ENCODE measurements at regions not wholly inside any gene's neighbourhood (a gene's known extent, or its start where the extent isn't known, plus 50 kb on each side); places are given as distances from the start of the nearest gene placed in this dataset.

GRCh38 chr11:69925366-69926196 is 106.4 kb upstream of the FGF3 start:
- peak in 1 of 5 donors; percentile 13 for DNase-seq
- Histone ChIP-seq H3K9me3 (no peaks in the 10 kb centered on the region), H3K4me3 (no peak overlapping the region), H3K36me3 (no peaks in the 10 kb centered on the region), H3K4me1 (ENCODE audit: insufficient read depth) (no peaks in the 10 kb centered on the region), H3K27me3 (no peaks in the 10 kb centered on the region), H3K27ac (no peak overlapping the region)
- intact Hi-C loops (cut with DNase I), result no loop called here
- no peak for TF ChIP-seq EP300 (IDR thresholded peaks at IDR 0.05)
- no peak for TF ChIP-seq POLR2A (IDR thresholded peaks at IDR 0.05)
- no peak for TF ChIP-seq CTCF (IDR thresholded peaks at IDR 0.05)
- 18 to 26% (median 19%) methylated on average over 22 of the region's 22 CpGs for WGBS, 3 donors

- WGBS, 3 donors, result 37 to 50% (median 38%) methylated on average over 15 of the region's 15 CpGs
- Histone ChIP-seq H3K9me3 (no peaks in the 10 kb centered on the region), H3K4me1 (ENCODE audit: insufficient read depth) (no peaks in the 10 kb centered on the region), H3K36me3 (no peaks in the 10 kb centered on the region), H3K27me3 (no peaks in the 10 kb centered on the region), H3K4me3 (no peak overlapping the region), H3K27ac (no peak overlapping the region)
- DNase-seq, result peak in 1 of 5 donors; percentile 8
- intact Hi-C loops (cut with DNase I), result no loop called here
- TF ChIP-seq CTCF (IDR thresholded peaks at IDR 0.05) (no peak), POLR2A (IDR thresholded peaks at IDR 0.05) (no peak), EP300 (IDR thresholded peaks at IDR 0.05) (no peak)
Observed at GRCh38 chr11:69926376-69927050, 107.3 kb upstream of the FGF3 start.

DNA sequence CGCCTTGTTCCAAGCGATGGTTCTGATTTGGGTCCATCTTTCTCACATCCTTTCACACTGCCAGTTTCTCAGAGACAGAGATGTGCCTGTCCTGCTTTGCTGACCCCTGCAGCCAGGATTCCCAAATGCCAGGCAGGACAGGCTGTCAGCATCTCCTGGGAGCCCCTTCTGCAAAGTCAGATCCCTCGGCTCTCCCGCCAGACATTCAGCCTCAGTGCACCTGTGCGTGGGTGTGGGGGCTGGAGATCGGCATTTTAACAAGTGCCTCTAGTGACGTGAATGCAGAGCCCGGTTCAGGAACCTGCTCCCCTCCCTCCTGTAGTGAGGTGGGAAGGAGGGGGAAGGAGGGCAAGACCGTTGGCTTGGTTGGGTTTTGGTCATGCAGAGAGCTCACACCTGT is 108.9 kb upstream of the FGF3 start:
- Histone ChIP-seq H3K4me3 (no peak overlapping the region), H3K4me1 (ENCODE audit: insufficient read depth) (no peaks in the 10 kb centered on the region), H3K27ac (no peak overlapping the region), H3K27me3 (no peaks in the 10 kb centered on the region), H3K36me3 (no peaks in the 10 kb centered on the region), H3K9me3 (no peaks in the 10 kb centered on the region)
- DNase-seq, result peak in 1 of 5 donors; percentile 7
- intact Hi-C loops (cut with DNase I), result no loop called here
- no peak for TF ChIP-seq CTCF (IDR thresholded peaks at IDR 0.05)
- no peak for TF ChIP-seq POLR2A (IDR thresholded peaks at IDR 0.05)
- TF ChIP-seq EP300 (IDR thresholded peaks at IDR 0.05), result no peak
- 46 to 56% (median 49%) methylated on average over 9 of the region's 9 CpGs for WGBS, 3 donors

DNA sequence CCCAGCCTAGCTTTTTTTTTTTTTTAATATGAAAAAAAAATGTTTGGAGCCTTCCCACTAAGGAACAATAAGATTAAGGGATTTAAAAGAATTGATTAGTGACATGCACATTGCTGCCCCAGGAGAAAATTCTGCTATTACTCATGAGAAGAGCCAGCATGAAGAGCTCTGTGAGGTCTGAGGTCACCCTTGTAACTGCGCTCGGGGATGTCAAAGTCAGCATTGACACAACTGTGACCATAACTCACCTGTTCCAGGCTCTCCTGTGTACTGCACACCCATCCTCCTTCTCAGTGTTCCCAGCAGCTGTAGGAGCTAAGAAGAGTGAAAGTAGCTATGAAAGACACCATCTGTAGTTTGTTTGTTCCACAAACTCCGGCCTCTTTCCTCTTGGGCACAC is 109.8 kb upstream of the FGF3 start:
- WGBS, 3 donors, result 79 to 93% (median 85%) methylated on average over 3 of the region's 3 CpGs
- Histone ChIP-seq H3K4me3 (no peak overlapping the region), H3K27me3 (no peaks in the 10 kb centered on the region), H3K36me3 (no peaks in the 10 kb centered on the region), H3K9me3 (no peaks in the 10 kb centered on the region), H3K27ac (no peak overlapping the region), H3K4me1 (ENCODE audit: insufficient read depth) (no peaks in the 10 kb centered on the region)
- DNase-seq, result no peak
- intact Hi-C loops (cut with DNase I), result no loop called here
- TF ChIP-seq CTCF (IDR thresholded peaks at IDR 0.05) (no peak), EP300 (IDR thresholded peaks at IDR 0.05) (no peak), POLR2A (IDR thresholded peaks at IDR 0.05) (no peak)

Data from ovary (tissue), 7 donors.